DND-41 (cell line): ENCODE measurements at regions not wholly inside any gene's neighbourhood (a gene's known extent, or its start where the extent isn't known, plus 50 kb on each side); places are given as distances from the start of the nearest gene placed in this dataset.

Experiments
- ATAC-seq: fragments of 200-7000 bp; cut with Tn5 transposase; 3 replicates; pipeline ENCODE4 v1.9.1; 2021; ENCODE audit warnings: low read depth; ENCODE audit not compliant: insufficient read depth
- DNase-seq: peaks from one replicate; pipeline ENCODE4 v3.0.0-alpha.2; 2020
- H2AFZ ChIP-seq: 2 replicates; pipeline ENCODE4 v1.6.0; 2012; ENCODE audit warnings: low read depth, low read length
- H3K27ac ChIP-seq: 2 replicates; pipeline ENCODE4 v1.5.1; 2012; ENCODE audit warnings: low read length, inconsistent platforms
- H3K27me3 ChIP-seq: fragments of 200-600 bp; sonication (generic); 2 replicates; pipeline ENCODE4 v1.6.0; 2012; ENCODE audit warnings: low read length, mild to moderate bottlenecking, inconsistent platforms; ENCODE audit not compliant: insufficient read depth, poor library complexity
- H3K36me3 ChIP-seq: 2 replicates; pipeline ENCODE4 v1.5.1; 2012; ENCODE audit warnings: low read length, inconsistent platforms; ENCODE audit not compliant: insufficient read depth
- H3K4me1 ChIP-seq: 2 replicates; pipeline ENCODE4 v1.5.1; 2012; ENCODE audit warnings: mild to moderate bottlenecking, low read length; ENCODE audit not compliant: insufficient read depth
- H3K4me2 ChIP-seq: 2 replicates; pipeline ENCODE4 v1.6.0; 2012; ENCODE audit warnings: mild to moderate bottlenecking, moderate library complexity, low read length, inconsistent platforms; ENCODE audit not compliant: insufficient read depth
- H3K4me3 ChIP-seq, 2 experiments: fragments of 200-600 bp in 1 of 2; shearing (Covaris generic) in 1 of 2; 2 replicates each; pipeline ENCODE4 v1.5.1; 2012 to 2016; ENCODE audit warnings: inconsistent platforms in 2 of 2, low read length in 2 of 2, mild to moderate bottlenecking in 2 of 2, low read depth in 1 of 2, moderate library complexity in 1 of 2
- H3K79me2 ChIP-seq: 2 replicates; pipeline ENCODE4 v1.6.0; 2012; ENCODE audit warnings: low read length, inconsistent platforms; ENCODE audit not compliant: insufficient read depth
- H3K9ac ChIP-seq: 2 replicates; pipeline ENCODE4 v1.6.0; 2012; ENCODE audit warnings: low read depth, mild to moderate bottlenecking, inconsistent platforms, low read length, moderate library complexity
- H3K9me3 ChIP-seq: 2 replicates; pipeline ENCODE4 v1.5.1; 2012; ENCODE audit warnings: low read length, moderate library complexity, mild to moderate bottlenecking, inconsistent platforms; ENCODE audit not compliant: insufficient read depth, severe bottlenecking
- H4K20me1 ChIP-seq: 2 replicates; pipeline ENCODE4 v1.6.0; 2012; ENCODE audit warnings: low read length; ENCODE audit not compliant: insufficient read depth
- CTCF ChIP-seq: IDR thresholded peaks from 2 replicates; pipeline ENCODE4 v1.5.1; 2012; ENCODE audit warnings: borderline replicate concordance, low read length, moderate library complexity, mild to moderate bottlenecking; ENCODE audit not compliant: poor library complexity, severe bottlenecking; ENCODE audit errors: extremely low read depth
- EZH2 ChIP-seq: IDR thresholded peaks from 3 replicates; pipeline ENCODE4 v1.6.1; 2012; ENCODE audit warnings: borderline replicate concordance, low read depth, mild to moderate bottlenecking, moderate library complexity, low read length, inconsistent platforms; ENCODE audit not compliant: severe bottlenecking

- no peaks in the 10 kb centered on the region; the same call in 1 of the 2 replicates for H4K20me1 ChIP-seq
- H3K27ac ChIP-seq = no peak overlapping the region
- TF ChIP-seq CTCF (no peak), EZH2 (no peak)
- H3K4me2 ChIP-seq = no peak overlapping the region
- H3K9ac ChIP-seq = no peak overlapping the region
- no peak overlapping the region for H2AFZ ChIP-seq
- no peaks in the 10 kb centered on the region for H3K36me3 ChIP-seq
- H3K27me3 ChIP-seq = peaks cover 3% of the 10 kb centered on the region
- no peak for ATAC-seq
- H3K9me3 ChIP-seq = no peaks in the 10 kb centered on the region
- DNase-seq = no peak
- H3K79me2 ChIP-seq = no peaks in the 10 kb centered on the region
- H3K4me1 ChIP-seq = no peaks in the 10 kb centered on the region
- no peak overlapping the region for H3K4me3 ChIP-seq
These were observed 268.5 kb downstream of the PTPRU start for GRCh38 chr1:29504709-29505410.

GRCh38 chr1:29504196-29504595 lies 267.9 kb downstream of the PTPRU start:
- no peaks in the 10 kb centered on the region for H3K36me3 ChIP-seq
- no peaks in the 10 kb centered on the region; the same call in 1 of the 2 replicates for H4K20me1 ChIP-seq
- H3K4me3 ChIP-seq = no peak overlapping the region
- no peaks in the 10 kb centered on the region for H3K4me1 ChIP-seq
- no peak overlapping the region for H3K4me2 ChIP-seq
- H3K79me2 ChIP-seq = no peaks in the 10 kb centered on the region
- no peaks in the 10 kb centered on the region for H3K9me3 ChIP-seq
- DNase-seq (no peak), ATAC-seq (no peak)
- no peak overlapping the region for H3K9ac ChIP-seq
- no peak overlapping the region for H2AFZ ChIP-seq
- no peak for TF ChIP-seq CTCF
- TF ChIP-seq EZH2 = no peak
- no peaks in the 10 kb centered on the region for H3K27me3 ChIP-seq
- no peak overlapping the region for H3K27ac ChIP-seq

- Histone ChIP-seq H3K79me2 (no peaks in the 10 kb centered on the region), H3K9ac (no peak overlapping the region), H3K36me3 (no peaks in the 10 kb centered on the region), H2AFZ (no peak overlapping the region), H3K4me3 (no peak overlapping the region), H3K27me3 (no peaks in the 10 kb centered on the region), H3K9me3 (no peaks in the 10 kb centered on the region), H3K4me2 (no peak overlapping the region), H3K27ac (no peak overlapping the region), H4K20me1 (no peaks in the 10 kb centered on the region), H3K4me1 (no peaks in the 10 kb centered on the region)
- DNase-seq (no peak), ATAC-seq (no peak)
- TF ChIP-seq EZH2 (no peak), CTCF (no peak)
These were observed 266.9 kb downstream of the PTPRU start for GRCh38 chr1:29502911-29503840.
